GM12875 (cell line): ENCODE measurements at regions not wholly inside any gene's neighbourhood (a gene's known extent, or its start where the extent isn't known, plus 50 kb on each side); places are given as distances from the start of the nearest gene placed in this dataset.

ENCODE experiments used
- H3K4me3 ChIP-seq: one replicate; pipeline ENCODE4 v1.5.1; 2011; ENCODE audit warnings: low read depth, low read length, control low read depth
- TF ChIP-seq, protein P1 (sequence below): IDR thresholded peaks from 2 replicates; pipeline ENCODE4 v1.5.1; 2011; ENCODE audit warnings: low read depth, mild to moderate bottlenecking, control low read depth, inconsistent platforms, low read length, moderate library complexity, borderline replicate concordance; ENCODE audit not compliant: insufficient read depth

DNA sequence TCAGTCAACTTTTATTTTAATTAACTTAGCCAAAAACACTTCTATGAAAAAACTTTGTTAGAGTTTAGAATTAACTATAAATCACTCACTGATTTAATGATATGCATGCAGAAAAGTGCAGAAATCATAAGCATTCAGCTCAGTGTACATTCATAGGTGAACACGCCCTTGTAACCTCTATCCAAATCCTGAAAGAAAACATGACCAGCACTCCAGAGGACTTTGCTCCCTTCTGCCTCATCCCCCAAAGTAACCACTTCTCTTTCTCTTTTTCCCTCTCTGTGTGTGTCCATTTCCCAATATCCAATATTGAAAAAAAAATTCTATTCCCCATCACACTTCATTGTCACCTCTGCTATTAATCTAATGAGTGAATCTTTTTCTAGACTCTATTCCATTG lies 197.1 kb upstream of the FAR2 start:
- TF ChIP-seq, protein P1, sequence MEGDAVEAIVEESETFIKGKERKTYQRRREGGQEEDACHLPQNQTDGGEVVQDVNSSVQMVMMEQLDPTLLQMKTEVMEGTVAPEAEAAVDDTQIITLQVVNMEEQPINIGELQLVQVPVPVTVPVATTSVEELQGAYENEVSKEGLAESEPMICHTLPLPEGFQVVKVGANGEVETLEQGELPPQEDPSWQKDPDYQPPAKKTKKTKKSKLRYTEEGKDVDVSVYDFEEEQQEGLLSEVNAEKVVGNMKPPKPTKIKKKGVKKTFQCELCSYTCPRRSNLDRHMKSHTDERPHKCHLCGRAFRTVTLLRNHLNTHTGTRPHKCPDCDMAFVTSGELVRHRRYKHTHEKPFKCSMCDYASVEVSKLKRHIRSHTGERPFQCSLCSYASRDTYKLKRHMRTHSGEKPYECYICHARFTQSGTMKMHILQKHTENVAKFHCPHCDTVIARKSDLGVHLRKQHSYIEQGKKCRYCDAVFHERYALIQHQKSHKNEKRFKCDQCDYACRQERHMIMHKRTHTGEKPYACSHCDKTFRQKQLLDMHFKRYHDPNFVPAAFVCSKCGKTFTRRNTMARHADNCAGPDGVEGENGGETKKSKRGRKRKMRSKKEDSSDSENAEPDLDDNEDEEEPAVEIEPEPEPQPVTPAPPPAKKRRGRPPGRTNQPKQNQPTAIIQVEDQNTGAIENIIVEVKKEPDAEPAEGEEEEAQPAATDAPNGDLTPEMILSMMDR, result no peak
- H3K4me3 ChIP-seq, result no peak overlapping the region

DNA sequence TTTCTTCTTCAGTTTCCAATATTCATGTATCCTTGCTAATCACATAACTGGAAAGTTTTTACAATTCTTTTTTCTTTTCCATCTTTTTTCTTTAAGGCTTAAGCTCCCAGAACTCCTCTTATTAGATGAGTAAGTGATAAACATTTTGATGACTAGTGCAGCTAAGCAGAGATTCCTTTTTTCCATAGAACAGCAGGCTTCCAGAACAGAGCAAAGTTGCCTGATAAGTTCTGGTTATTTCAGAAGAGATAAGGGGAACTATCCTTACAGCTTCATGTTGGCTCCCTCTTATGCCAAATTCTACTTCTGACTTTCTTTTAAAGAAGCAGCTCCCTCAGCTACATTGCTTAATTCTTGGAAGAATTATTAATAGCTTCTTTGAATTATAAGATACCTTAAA lies 194.7 kb upstream of the FAR2 start:
- TF ChIP-seq, protein P1, result no peak
- H3K4me3 ChIP-seq, result no peak overlapping the region

DNA sequence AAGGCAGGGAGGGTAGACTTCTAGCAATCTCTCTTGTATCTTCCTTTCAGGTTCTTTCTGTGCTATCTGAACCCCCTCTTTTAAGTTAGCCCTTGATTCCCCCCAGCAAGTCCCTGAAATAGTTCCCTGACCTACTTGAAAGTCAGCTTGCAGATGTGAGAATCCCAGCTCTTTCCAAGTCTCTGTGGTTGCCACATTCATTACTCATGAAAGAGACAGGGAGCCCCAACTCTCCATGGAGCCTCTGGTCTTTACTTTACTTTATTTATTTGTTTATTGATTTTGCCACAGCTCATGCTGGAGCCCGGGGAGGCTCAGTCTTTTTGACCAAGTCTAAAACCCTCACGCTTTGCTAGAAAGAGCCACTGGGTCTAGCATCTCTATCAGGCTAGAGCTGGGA lies 193.6 kb upstream of the FAR2 start:
- no peak overlapping the region for H3K4me3 ChIP-seq
- TF ChIP-seq, protein P1, result no peak

GRCh38 chr12:28955931-28956330 lies 193.1 kb upstream of the FAR2 start:
- TF ChIP-seq, protein P1, result no peak
- H3K4me3 ChIP-seq, result no peak overlapping the region

DNA sequence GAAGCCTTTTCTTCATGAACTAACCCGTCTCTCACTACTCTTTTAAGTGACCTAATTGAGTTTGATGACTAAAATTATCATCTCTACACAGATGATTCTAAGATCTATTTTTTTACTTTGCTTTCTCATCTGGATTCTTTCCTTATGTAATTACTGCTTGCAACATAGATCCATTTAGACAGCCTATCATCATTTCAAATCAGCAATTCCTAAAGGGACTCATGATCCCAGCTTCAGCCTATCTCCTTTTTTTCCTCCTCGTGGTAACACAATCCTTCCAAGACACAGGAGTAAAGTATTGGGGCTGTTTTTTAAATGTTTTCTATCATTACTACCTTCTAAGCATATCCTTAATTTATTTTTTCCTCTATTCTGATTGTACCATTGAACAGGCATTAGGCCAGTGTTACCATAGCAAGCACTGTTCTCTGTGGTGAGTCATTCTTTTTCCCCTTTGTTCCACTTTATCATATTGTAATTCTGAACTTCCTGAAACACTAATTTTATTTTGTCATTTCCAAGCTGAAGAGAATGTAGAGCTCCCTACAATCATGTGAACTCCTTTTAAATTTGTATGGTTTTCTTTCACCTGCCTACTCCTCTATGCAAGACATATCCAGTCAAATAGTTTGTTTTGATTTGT lies 190.4 kb upstream of the FAR2 start:
- TF ChIP-seq, protein P1, result no peak
- no peak overlapping the region for H3K4me3 ChIP-seq

- TF ChIP-seq, protein P1, result no peak
- no peak overlapping the region for H3K4me3 ChIP-seq
Measured at GRCh38 chr12:28961948-28962384, 187.1 kb upstream of the FAR2 start.

DNA sequence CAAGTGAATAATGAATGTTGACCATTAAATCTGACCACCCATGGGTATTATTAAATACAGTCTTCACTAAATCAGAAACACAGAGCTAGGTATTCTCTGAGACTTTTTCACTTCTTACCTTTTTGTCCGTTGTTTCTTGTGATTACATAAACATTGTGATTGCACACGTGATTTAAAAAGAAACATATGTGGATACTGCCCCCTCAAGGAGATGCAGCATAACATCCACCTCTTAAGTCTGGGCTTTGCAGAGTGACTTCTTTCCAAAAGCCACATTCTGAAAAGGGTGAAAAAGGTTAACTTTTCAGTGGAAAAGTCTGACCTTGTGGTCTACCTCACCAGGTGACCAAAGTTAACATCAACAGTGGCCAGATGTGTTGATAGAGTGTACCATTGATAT lies 185.5 kb upstream of the FAR2 start:
- TF ChIP-seq, protein P1, result peak; percentile 11; the same call in 1 of the 2 replicates
- no peak overlapping the region for H3K4me3 ChIP-seq
